ENCODE measurements at regions not wholly inside any gene's neighbourhood (a gene's known extent, or its start where the extent isn't known, plus 50 kb on each side); places are given as distances from the start of the nearest gene placed in this dataset.

- TF ChIP-seq CTCF (IDR thresholded peaks at IDR 0.05) = no peak
- ATAC-seq (ENCODE audit: low FRiP score) = no peak
- DNase-seq (ENCODE audit: low spot score) = no peak
Observed at GRCh38 chr2:53562407-53562806, 205.2 kb upstream of the CHAC2 start.

- ATAC-seq (ENCODE audit: low FRiP score) = no peak
- TF ChIP-seq CTCF (IDR thresholded peaks at IDR 0.05) = no peak
- DNase-seq (ENCODE audit: low spot score) = no peak
Observed at GRCh38 chr2:53561155-53561554, 206.4 kb upstream of the CHAC2 start.

GRCh38 chr2:53559302-53559966 is 208.2 kb upstream of the CHAC2 start:
- DNase-seq (ENCODE audit: low spot score) (no peak), ATAC-seq (ENCODE audit: low FRiP score) (no peak)
- TF ChIP-seq CTCF (IDR thresholded peaks at IDR 0.05) = no peak

- no peak for TF ChIP-seq CTCF (IDR thresholded peaks at IDR 0.05)
- no peak for DNase-seq (ENCODE audit: low spot score)
- ATAC-seq (ENCODE audit: low FRiP score) = no peak
Observed at GRCh38 chr2:53558867-53559266, 208.7 kb upstream of the CHAC2 start.

- DNase-seq (ENCODE audit: low spot score) (no peak), ATAC-seq (ENCODE audit: low FRiP score) (no peak)
- TF ChIP-seq CTCF (IDR thresholded peaks at IDR 0.05) = no peak
Observed at GRCh38 chr2:53549497-53549896, 218.1 kb upstream of the CHAC2 start.

GRCh38 chr2:53545604-53546003 is 222.0 kb upstream of the CHAC2 start:
- DNase-seq (ENCODE audit: low spot score) = no peak
- no peak for TF ChIP-seq CTCF (IDR thresholded peaks at IDR 0.05)
- no peak for ATAC-seq (ENCODE audit: low FRiP score)

- TF ChIP-seq CTCF (IDR thresholded peaks at IDR 0.05) = no peak
- DNase-seq (ENCODE audit: low spot score) (no peak), ATAC-seq (ENCODE audit: low FRiP score) (no peak)
Observed at GRCh38 chr2:53544871-53545558, 222.6 kb upstream of the CHAC2 start.

All from omental fat pad (tissue), 3 donors.